ENCODE measurements at regions not wholly inside any gene's neighbourhood (a gene's known extent, or its start where the extent isn't known, plus 50 kb on each side); places are given as distances from the start of the nearest gene placed in this dataset.
A peak's percentile ranks its signal among the peaks of the same experiment; 100 is the strongest.
"Not testable (repeated sequence)": the region's sequence is repeated elsewhere in the genome, so short reads cannot be mapped to it uniquely, and the experiment has no call there.

- no peak overlapping the region for H3K23ac ChIP-seq (ENCODE audit: low read depth, low read length, poor library complexity)
- no peaks in the 10 kb centered on the region for H3K36me3 ChIP-seq (replicated peaks in 1 of 2; ENCODE audit: control insufficient read depth in 2 of 2, insufficient read depth in 2 of 2, low read length in 2 of 2)
- no peak overlapping the region for H2BK120ac ChIP-seq (ENCODE audit: low read depth, low read length)
- H4K8ac ChIP-seq (ENCODE audit: low read depth, low read length) = no peak overlapping the region
- H3K4ac ChIP-seq (ENCODE audit: low read length) = no peak overlapping the region
- no peak overlapping the region for H2BK5ac ChIP-seq (ENCODE audit: low read length)
- no peak for DNase-seq (ENCODE audit: low spot score)
- H3K18ac ChIP-seq (ENCODE audit: low read length) = no peak overlapping the region
- H3K27ac ChIP-seq (replicated peaks; ENCODE audit: low read length) = peak overlapping the region; percentile 5
- no peak overlapping the region for H3K4me3 ChIP-seq (ENCODE audit: low read length in 2 of 2)
- no peaks in the 10 kb centered on the region for H3K79me1 ChIP-seq (ENCODE audit: low read depth, low read length)
- no CpG with 5 or more reads among the region's 2 CpGs for WGBS, 2 donors (ENCODE audit: extremely low coverage in 2 of 2, insufficient read length in 2 of 2, insufficient replicate concordance in 1 of 2)
- no peak overlapping the region for H3K14ac ChIP-seq (ENCODE audit: low read length)
- H3K4me1 ChIP-seq (ENCODE audit: control insufficient read depth in 2 of 2, insufficient read depth in 1 of 2, low read depth in 1 of 2, low read length in 2 of 2) = peaks cover 2 to 7% of the 10 kb centered on the region in 2 donors
- H2BK12ac ChIP-seq (ENCODE audit: low read length) = no peak overlapping the region
- no peak overlapping the region for H3K9ac ChIP-seq (ENCODE audit: low read depth, low read length, poor library complexity)
- no peak overlapping the region for H2AK5ac ChIP-seq (ENCODE audit: low read depth, low read length)
- no peak overlapping the region for H3K4me2 ChIP-seq (ENCODE audit: insufficient read depth, low read length, poor library complexity, severe bottlenecking)
- H2BK15ac ChIP-seq (ENCODE audit: low read length) = no peak overlapping the region
- no peaks in the 10 kb centered on the region for H3K27me3 ChIP-seq (ENCODE audit: control insufficient read depth in 3 of 3, insufficient read depth in 3 of 3, low read depth in 1 of 3, low read length in 3 of 3)
- H3K9me3 ChIP-seq (replicated peaks in 1 of 2; ENCODE audit: control insufficient read depth in 2 of 2, insufficient read depth in 1 of 2, low read depth in 1 of 2, low read length in 2 of 2) = no peaks in the 10 kb centered on the region
- no peak overlapping the region for H4K91ac ChIP-seq (ENCODE audit: low read depth, low read length, poor library complexity)
- H2AFZ ChIP-seq (ENCODE audit: low read length) = peak overlapping the region; percentile 74
These were observed 51.1 kb upstream of the JADE1 start for GRCh38 chr4:128758314-128758922.

- no peak for DNase-seq (ENCODE audit: low spot score)
- H3K79me1 ChIP-seq (ENCODE audit: low read depth, low read length) = no peaks in the 10 kb centered on the region
- no peak overlapping the region for H3K18ac ChIP-seq (ENCODE audit: low read length)
- no peak overlapping the region for H3K14ac ChIP-seq (ENCODE audit: low read length)
- no peak overlapping the region for H4K8ac ChIP-seq (ENCODE audit: low read depth, low read length)
- no peak overlapping the region for H3K27ac ChIP-seq (replicated peaks; ENCODE audit: low read length)
- H3K4me3 ChIP-seq (ENCODE audit: low read length in 2 of 2) = no peak overlapping the region
- peak overlapping the region; percentile 74 for H2AFZ ChIP-seq (ENCODE audit: low read length)
- H3K4me2 ChIP-seq (ENCODE audit: insufficient read depth, low read length, poor library complexity, severe bottlenecking) = no peak overlapping the region
- H3K27me3 ChIP-seq (ENCODE audit: control insufficient read depth in 3 of 3, insufficient read depth in 3 of 3, low read depth in 1 of 3, low read length in 3 of 3) = no peaks in the 10 kb centered on the region
- no peak overlapping the region for H4K91ac ChIP-seq (ENCODE audit: low read depth, low read length, poor library complexity)
- no peak overlapping the region for H3K9ac ChIP-seq (ENCODE audit: low read depth, low read length, poor library complexity)
- no peak overlapping the region for H3K4ac ChIP-seq (ENCODE audit: low read length)
- no peaks in the 10 kb centered on the region for H3K36me3 ChIP-seq (replicated peaks in 1 of 2; ENCODE audit: control insufficient read depth in 2 of 2, insufficient read depth in 2 of 2, low read length in 2 of 2)
- H2BK15ac ChIP-seq (ENCODE audit: low read length) = no peak overlapping the region
- no peak overlapping the region for H2BK120ac ChIP-seq (ENCODE audit: low read depth, low read length)
- H2BK5ac ChIP-seq (ENCODE audit: low read length) = no peak overlapping the region
- peaks cover 2 to 7% of the 10 kb centered on the region in 2 donors for H3K4me1 ChIP-seq (ENCODE audit: control insufficient read depth in 2 of 2, insufficient read depth in 1 of 2, low read depth in 1 of 2, low read length in 2 of 2)
- WGBS, 2 donors (ENCODE audit: extremely low coverage in 2 of 2, insufficient read length in 2 of 2, insufficient replicate concordance in 1 of 2) = no CpG with 5 or more reads among the region's 3 CpGs
- H3K23ac ChIP-seq (ENCODE audit: low read depth, low read length, poor library complexity) = no peak overlapping the region
- no peak overlapping the region for H2BK12ac ChIP-seq (ENCODE audit: low read length)
- H3K9me3 ChIP-seq (replicated peaks in 1 of 2; ENCODE audit: control insufficient read depth in 2 of 2, insufficient read depth in 1 of 2, low read depth in 1 of 2, low read length in 2 of 2) = no peaks in the 10 kb centered on the region
- H2AK5ac ChIP-seq (ENCODE audit: low read depth, low read length) = no peak overlapping the region
These were observed 51.8 kb upstream of the JADE1 start for GRCh38 chr4:128757712-128758111.

- no peak overlapping the region for H2BK12ac ChIP-seq (ENCODE audit: low read length)
- no peak overlapping the region for H3K27ac ChIP-seq (replicated peaks; ENCODE audit: low read length)
- no peaks in the 10 kb centered on the region for H3K4me1 ChIP-seq (ENCODE audit: control insufficient read depth in 2 of 2, insufficient read depth in 1 of 2, low read depth in 1 of 2, low read length in 2 of 2)
- H3K36me3 ChIP-seq (replicated peaks in 1 of 2; ENCODE audit: control insufficient read depth in 2 of 2, insufficient read depth in 2 of 2, low read length in 2 of 2) = no peaks in the 10 kb centered on the region
- H3K9me3 ChIP-seq (replicated peaks in 1 of 2; ENCODE audit: control insufficient read depth in 2 of 2, insufficient read depth in 1 of 2, low read depth in 1 of 2, low read length in 2 of 2) = no peaks in the 10 kb centered on the region
- H2BK5ac ChIP-seq (ENCODE audit: low read length) = no peak overlapping the region
- H4K8ac ChIP-seq (ENCODE audit: low read depth, low read length) = no peak overlapping the region
- no peak for DNase-seq (ENCODE audit: low spot score)
- no peak overlapping the region for H3K4me3 ChIP-seq (ENCODE audit: low read length in 2 of 2)
- H2BK120ac ChIP-seq (ENCODE audit: low read depth, low read length) = no peak overlapping the region
- H3K4me2 ChIP-seq (ENCODE audit: insufficient read depth, low read length, poor library complexity, severe bottlenecking) = no peak overlapping the region
- H2AK5ac ChIP-seq (ENCODE audit: low read depth, low read length) = no peak overlapping the region
- no peak overlapping the region for H3K23ac ChIP-seq (ENCODE audit: low read depth, low read length, poor library complexity)
- H2BK15ac ChIP-seq (ENCODE audit: low read length) = no peak overlapping the region
- H3K27me3 ChIP-seq (ENCODE audit: control insufficient read depth in 3 of 3, insufficient read depth in 3 of 3, low read depth in 1 of 3, low read length in 3 of 3) = no peaks in the 10 kb centered on the region
- H3K79me1 ChIP-seq (ENCODE audit: low read depth, low read length) = no peaks in the 10 kb centered on the region
- no peak overlapping the region for H2AFZ ChIP-seq (ENCODE audit: low read length)
- H3K18ac ChIP-seq (ENCODE audit: low read length) = no peak overlapping the region
- no peak overlapping the region for H3K14ac ChIP-seq (ENCODE audit: low read length)
- H4K91ac ChIP-seq (ENCODE audit: low read depth, low read length, poor library complexity) = no peak overlapping the region
- no peak overlapping the region for H3K9ac ChIP-seq (ENCODE audit: low read depth, low read length, poor library complexity)
- H3K4ac ChIP-seq (ENCODE audit: low read length) = no peak overlapping the region
- no CpG with 5 or more reads among the region's 4 CpGs for WGBS, 2 donors (ENCODE audit: extremely low coverage in 2 of 2, insufficient read length in 2 of 2, insufficient replicate concordance in 1 of 2)
These were observed 58.1 kb upstream of the JADE1 start for GRCh38 chr4:128751354-128751753.

GRCh38 chr4:128741748-128742147 lies 67.8 kb upstream of the JADE1 start:
- no CpG with 5 or more reads among the region's 7 CpGs for WGBS, 2 donors (ENCODE audit: extremely low coverage in 2 of 2, insufficient read length in 2 of 2, insufficient replicate concordance in 1 of 2)
- not testable (repeated sequence) for H4K91ac ChIP-seq (ENCODE audit: low read depth, low read length, poor library complexity); H2AK5ac ChIP-seq (ENCODE audit: low read depth, low read length); H3K79me1 ChIP-seq (ENCODE audit: low read depth, low read length); H3K36me3 ChIP-seq (replicated peaks in 1 of 2; ENCODE audit: control insufficient read depth in 2 of 2, insufficient read depth in 2 of 2, low read length in 2 of 2); H2BK12ac ChIP-seq (ENCODE audit: low read length); H3K4me2 ChIP-seq (ENCODE audit: insufficient read depth, low read length, poor library complexity, severe bottlenecking); H3K27ac ChIP-seq (replicated peaks; ENCODE audit: low read length); H3K4me3 ChIP-seq (ENCODE audit: low read length in 2 of 2); H3K4ac ChIP-seq (ENCODE audit: low read length); H3K27me3 ChIP-seq (ENCODE audit: control insufficient read depth in 3 of 3, insufficient read depth in 3 of 3, low read depth in 1 of 3, low read length in 3 of 3); H3K4me1 ChIP-seq (ENCODE audit: control insufficient read depth in 2 of 2, insufficient read depth in 1 of 2, low read depth in 1 of 2, low read length in 2 of 2); H3K9me3 ChIP-seq (replicated peaks in 1 of 2; ENCODE audit: control insufficient read depth in 2 of 2, insufficient read depth in 1 of 2, low read depth in 1 of 2, low read length in 2 of 2); H2BK120ac ChIP-seq (ENCODE audit: low read depth, low read length); H3K9ac ChIP-seq (ENCODE audit: low read depth, low read length, poor library complexity); H2BK5ac ChIP-seq (ENCODE audit: low read length); H3K23ac ChIP-seq (ENCODE audit: low read depth, low read length, poor library complexity); H2BK15ac ChIP-seq (ENCODE audit: low read length); DNase-seq (ENCODE audit: low spot score); H4K8ac ChIP-seq (ENCODE audit: low read depth, low read length)
- Histone ChIP-seq H3K18ac (ENCODE audit: low read length) (peak overlapping the region; percentile 70), H2AFZ (ENCODE audit: low read length) (peak overlapping the region; percentile 35), H3K14ac (ENCODE audit: low read length) (peak overlapping the region; percentile 71)

Measured in neuronal stem cell (in vitro differentiated cells).